ENCODE measurements at regions not wholly inside any gene's neighbourhood (a gene's known extent, or its start where the extent isn't known, plus 50 kb on each side); places are given as distances from the start of the nearest gene placed in this dataset.

DNA sequence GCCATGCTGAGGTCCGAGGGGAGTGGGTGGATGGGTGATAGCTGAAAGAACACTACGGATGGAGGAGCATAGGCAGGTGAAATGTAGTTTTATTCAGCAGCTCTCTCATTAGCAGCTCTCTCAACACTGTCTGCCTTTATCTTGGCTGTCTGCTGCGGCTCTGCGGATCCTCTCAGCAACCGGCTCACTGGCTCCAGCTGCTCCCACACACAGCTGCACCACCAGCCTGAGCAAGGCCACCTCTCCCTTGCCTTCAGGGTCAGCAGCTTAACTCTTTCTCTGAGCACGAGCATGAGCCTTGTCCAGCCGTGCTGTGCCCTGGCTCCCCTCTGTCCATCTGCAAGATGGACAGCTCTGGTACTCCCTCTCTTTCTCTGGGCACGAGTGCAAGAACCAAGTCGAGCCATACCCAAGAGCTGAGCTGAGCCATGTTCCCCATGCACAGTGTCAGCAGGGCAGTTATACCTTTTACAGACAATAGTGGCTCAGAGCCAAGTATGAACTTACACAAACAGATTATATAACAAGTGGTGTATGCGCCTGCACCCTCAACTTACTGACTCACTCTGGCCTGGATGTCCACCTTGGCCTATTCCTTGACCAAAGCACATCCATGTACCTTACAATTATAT lies 108.5 kb downstream of the MACIR start:
- no peaks in the 10 kb centered on the region for H3K4me1 ChIP-seq (ENCODE audit: control insufficient read depth, insufficient read depth, low read length, unreplicated experiment)
- no peak overlapping the region for H2AFZ ChIP-seq (ENCODE audit: low read length, unreplicated experiment)
- H3K79me2 ChIP-seq (ENCODE audit: control insufficient read depth, insufficient read depth, low read length, unreplicated experiment) = no peaks in the 10 kb centered on the region
- no peak overlapping the region for H3K27ac ChIP-seq (ENCODE audit: low read depth, low read length)
- H3K4me3 ChIP-seq (ENCODE audit: low read depth, low read length) = no peak overlapping the region
- H3K27me3 ChIP-seq (ENCODE audit: insufficient read depth, low read length) = no peaks in the 10 kb centered on the region
- no peaks in the 10 kb centered on the region for H3K36me3 ChIP-seq (ENCODE audit: insufficient read depth, low read length)

GRCh38 chr5:103364074-103364473 lies 105.5 kb downstream of the MACIR start:
- Histone ChIP-seq H2AFZ (ENCODE audit: low read length, unreplicated experiment) (no peak overlapping the region), H3K36me3 (ENCODE audit: insufficient read depth, low read length) (no peaks in the 10 kb centered on the region), H3K4me1 (ENCODE audit: control insufficient read depth, insufficient read depth, low read length, unreplicated experiment) (no peaks in the 10 kb centered on the region), H3K79me2 (ENCODE audit: control insufficient read depth, insufficient read depth, low read length, unreplicated experiment) (no peaks in the 10 kb centered on the region), H3K27me3 (ENCODE audit: insufficient read depth, low read length) (no peaks in the 10 kb centered on the region), H3K4me3 (ENCODE audit: low read depth, low read length) (no peak overlapping the region), H3K27ac (ENCODE audit: low read depth, low read length) (no peak overlapping the region)

- no peak overlapping the region for H3K27ac ChIP-seq (ENCODE audit: low read depth, low read length)
- no peak overlapping the region for H2AFZ ChIP-seq (ENCODE audit: low read length, unreplicated experiment)
- no peaks in the 10 kb centered on the region for H3K79me2 ChIP-seq (ENCODE audit: control insufficient read depth, insufficient read depth, low read length, unreplicated experiment)
- H3K36me3 ChIP-seq (ENCODE audit: insufficient read depth, low read length) = no peaks in the 10 kb centered on the region
- no peak overlapping the region for H3K4me3 ChIP-seq (ENCODE audit: low read depth, low read length)
- H3K4me1 ChIP-seq (ENCODE audit: control insufficient read depth, insufficient read depth, low read length, unreplicated experiment) = no peaks in the 10 kb centered on the region
- no peaks in the 10 kb centered on the region for H3K27me3 ChIP-seq (ENCODE audit: insufficient read depth, low read length)
Observed at GRCh38 chr5:103362211-103362610, 103.6 kb downstream of the MACIR start.

DNA sequence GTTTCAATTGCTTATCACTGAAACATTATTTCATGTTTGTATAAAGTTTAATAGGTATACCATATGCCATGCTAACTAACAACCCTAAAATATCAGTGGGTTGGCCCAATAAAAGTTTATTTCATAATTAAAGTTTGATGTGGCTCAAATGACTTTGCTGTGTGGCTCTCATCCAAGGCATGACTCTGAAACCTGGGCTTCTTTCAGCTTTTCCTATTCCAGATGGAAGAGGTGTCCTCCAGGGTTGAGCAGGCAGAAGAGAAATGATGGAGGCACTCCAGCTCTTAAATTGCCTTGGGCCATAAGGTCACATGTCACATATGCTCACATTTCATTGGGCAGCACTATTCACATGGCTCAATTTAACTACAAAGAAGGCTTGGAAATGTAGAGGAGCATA lies 101.9 kb downstream of the MACIR start:
- Histone ChIP-seq H3K4me3 (ENCODE audit: low read depth, low read length) (no peak overlapping the region), H3K27ac (ENCODE audit: low read depth, low read length) (no peak overlapping the region), H3K4me1 (ENCODE audit: control insufficient read depth, insufficient read depth, low read length, unreplicated experiment) (no peaks in the 10 kb centered on the region), H3K36me3 (ENCODE audit: insufficient read depth, low read length) (no peaks in the 10 kb centered on the region), H3K27me3 (ENCODE audit: insufficient read depth, low read length) (no peaks in the 10 kb centered on the region), H3K79me2 (ENCODE audit: control insufficient read depth, insufficient read depth, low read length, unreplicated experiment) (no peaks in the 10 kb centered on the region), H2AFZ (ENCODE audit: low read length, unreplicated experiment) (no peak overlapping the region)

- H3K4me3 ChIP-seq (ENCODE audit: low read depth, low read length) = no peak overlapping the region
- H3K4me1 ChIP-seq (ENCODE audit: control insufficient read depth, insufficient read depth, low read length, unreplicated experiment) = no peaks in the 10 kb centered on the region
- no peaks in the 10 kb centered on the region for H3K27me3 ChIP-seq (ENCODE audit: insufficient read depth, low read length)
- no peak overlapping the region for H3K27ac ChIP-seq (ENCODE audit: low read depth, low read length)
- H3K36me3 ChIP-seq (ENCODE audit: insufficient read depth, low read length) = no peaks in the 10 kb centered on the region
- H3K79me2 ChIP-seq (ENCODE audit: control insufficient read depth, insufficient read depth, low read length, unreplicated experiment) = no peaks in the 10 kb centered on the region
- H2AFZ ChIP-seq (ENCODE audit: low read length, unreplicated experiment) = no peak overlapping the region
Observed at GRCh38 chr5:103358305-103358995, 99.9 kb downstream of the MACIR start.

GRCh38 chr5:103357636-103358035 lies 99.1 kb downstream of the MACIR start:
- Histone ChIP-seq H3K27ac (ENCODE audit: low read depth, low read length) (no peak overlapping the region), H3K36me3 (ENCODE audit: insufficient read depth, low read length) (no peaks in the 10 kb centered on the region), H3K27me3 (ENCODE audit: insufficient read depth, low read length) (no peaks in the 10 kb centered on the region), H3K4me1 (ENCODE audit: control insufficient read depth, insufficient read depth, low read length, unreplicated experiment) (no peaks in the 10 kb centered on the region), H2AFZ (ENCODE audit: low read length, unreplicated experiment) (no peak overlapping the region), H3K79me2 (ENCODE audit: control insufficient read depth, insufficient read depth, low read length, unreplicated experiment) (no peaks in the 10 kb centered on the region), H3K4me3 (ENCODE audit: low read depth, low read length) (no peak overlapping the region)

DNA sequence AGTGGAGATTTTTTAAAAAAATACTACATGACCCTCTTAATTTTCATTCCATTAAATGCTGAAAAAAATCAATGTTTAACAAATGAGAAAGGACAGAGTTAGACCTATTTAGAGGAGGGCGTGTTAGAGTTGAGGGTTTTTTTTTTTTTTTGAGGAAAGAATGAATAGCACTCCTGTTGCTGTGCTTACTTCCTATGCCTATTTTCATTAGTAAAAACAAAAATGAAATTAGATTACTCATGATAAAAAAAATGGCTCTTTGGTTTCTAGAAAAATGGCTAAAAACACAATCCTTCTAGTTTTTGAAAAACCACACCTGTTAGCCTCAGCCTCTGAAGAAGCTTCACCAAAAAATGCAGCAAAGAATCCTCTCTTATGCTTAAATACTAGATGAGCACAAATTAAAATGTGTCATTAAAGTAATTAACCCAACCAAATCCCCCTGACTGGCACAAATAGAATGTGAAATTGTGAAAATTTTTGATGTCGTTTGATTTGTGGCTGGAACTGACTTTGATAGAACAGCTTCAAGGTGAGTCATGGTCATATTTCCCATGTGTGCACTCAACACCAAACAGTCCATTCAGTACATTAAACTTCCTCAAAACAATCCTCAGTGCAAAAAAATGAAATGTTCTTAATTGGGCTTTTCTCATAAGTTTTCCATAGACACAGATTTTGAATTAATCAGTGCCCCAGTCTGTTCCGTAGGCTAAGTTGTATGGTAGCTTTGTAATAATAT lies 98.0 kb downstream of the MACIR start:
- Histone ChIP-seq H3K27me3 (ENCODE audit: insufficient read depth, low read length) (no peaks in the 10 kb centered on the region), H3K4me3 (ENCODE audit: low read depth, low read length) (no peak overlapping the region), H3K79me2 (ENCODE audit: control insufficient read depth, insufficient read depth, low read length, unreplicated experiment) (no peaks in the 10 kb centered on the region), H3K27ac (ENCODE audit: low read depth, low read length) (no peak overlapping the region), H3K36me3 (ENCODE audit: insufficient read depth, low read length) (no peaks in the 10 kb centered on the region), H3K4me1 (ENCODE audit: control insufficient read depth, insufficient read depth, low read length, unreplicated experiment) (no peaks in the 10 kb centered on the region), H2AFZ (ENCODE audit: low read length, unreplicated experiment) (no peak overlapping the region)

- Histone ChIP-seq H3K4me1 (ENCODE audit: control insufficient read depth, insufficient read depth, low read length, unreplicated experiment) (no peaks in the 10 kb centered on the region), H3K4me3 (ENCODE audit: low read depth, low read length) (no peak overlapping the region), H2AFZ (ENCODE audit: low read length, unreplicated experiment) (no peak overlapping the region), H3K27ac (ENCODE audit: low read depth, low read length) (no peak overlapping the region), H3K36me3 (ENCODE audit: insufficient read depth, low read length) (no peaks in the 10 kb centered on the region), H3K79me2 (ENCODE audit: control insufficient read depth, insufficient read depth, low read length, unreplicated experiment) (no peaks in the 10 kb centered on the region), H3K27me3 (ENCODE audit: insufficient read depth, low read length) (no peaks in the 10 kb centered on the region)
Observed at GRCh38 chr5:103355579-103355978, 97.0 kb downstream of the MACIR start.

- no peaks in the 10 kb centered on the region for H3K79me2 ChIP-seq (ENCODE audit: control insufficient read depth, insufficient read depth, low read length, unreplicated experiment)
- H3K4me1 ChIP-seq (ENCODE audit: control insufficient read depth, insufficient read depth, low read length, unreplicated experiment) = no peaks in the 10 kb centered on the region
- no peak overlapping the region for H2AFZ ChIP-seq (ENCODE audit: low read length, unreplicated experiment)
- no peak overlapping the region for H3K4me3 ChIP-seq (ENCODE audit: low read depth, low read length)
- no peaks in the 10 kb centered on the region for H3K27me3 ChIP-seq (ENCODE audit: insufficient read depth, low read length)
- H3K36me3 ChIP-seq (ENCODE audit: insufficient read depth, low read length) = no peaks in the 10 kb centered on the region
- no peak overlapping the region for H3K27ac ChIP-seq (ENCODE audit: low read depth, low read length)
Observed at GRCh38 chr5:103354446-103354845, 95.9 kb downstream of the MACIR start.

DNA sequence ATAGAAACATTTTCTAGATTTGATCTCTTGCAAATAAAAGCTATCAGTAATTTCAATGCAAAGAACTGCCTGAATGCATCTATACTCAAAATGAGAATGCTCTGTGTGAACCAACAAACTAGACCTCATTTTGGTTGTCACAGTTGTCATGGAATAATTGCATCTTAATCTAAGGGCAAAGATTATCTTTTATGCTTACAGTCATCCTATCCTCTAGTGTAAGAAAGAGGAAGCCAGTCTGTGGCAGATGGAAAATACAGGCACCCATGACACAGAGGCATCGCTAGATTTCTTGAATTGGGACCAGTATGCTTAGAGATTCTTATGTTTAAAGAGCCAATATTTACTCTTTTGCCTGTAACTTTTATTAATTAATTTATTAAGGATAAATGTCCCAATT lies 95.0 kb downstream of the MACIR start:
- no peaks in the 10 kb centered on the region for H3K36me3 ChIP-seq (ENCODE audit: insufficient read depth, low read length)
- H2AFZ ChIP-seq (ENCODE audit: low read length, unreplicated experiment) = no peak overlapping the region
- no peaks in the 10 kb centered on the region for H3K4me1 ChIP-seq (ENCODE audit: control insufficient read depth, insufficient read depth, low read length, unreplicated experiment)
- no peak overlapping the region for H3K27ac ChIP-seq (ENCODE audit: low read depth, low read length)
- H3K27me3 ChIP-seq (ENCODE audit: insufficient read depth, low read length) = no peaks in the 10 kb centered on the region
- H3K79me2 ChIP-seq (ENCODE audit: control insufficient read depth, insufficient read depth, low read length, unreplicated experiment) = no peaks in the 10 kb centered on the region
- H3K4me3 ChIP-seq (ENCODE audit: low read depth, low read length) = no peak overlapping the region
